DMS79 treated with DMSO at 0.1 percent for 48 hours (cell line): ENCODE measurements at regions not wholly inside any gene's neighbourhood (a gene's known extent, or its start where the extent isn't known, plus 50 kb on each side); places are given as distances from the start of the nearest gene placed in this dataset.
"Not testable (repeated sequence)": the region's sequence is repeated elsewhere in the genome, so short reads cannot be mapped to it uniquely, and the experiment has no call there.

ENCODE experiments used
- DNase-seq: peaks from one replicate; lab custom pipeline; 2025; lab: John Stamatoyannopoulos, UW

GRCh38 chrX:139199933-139200332, 330.6 kb upstream of the F9 start:
- no peak for DNase-seq

GRCh38 chrX:139198936-139199335, 331.6 kb upstream of the F9 start:
- DNase-seq: no peak

- no peak for DNase-seq
Measured at GRCh38 chrX:139196890-139197289, 333.6 kb upstream of the F9 start.

- DNase-seq: no peak
Measured at GRCh38 chrX:139194571-139195280, 335.8 kb upstream of the F9 start.

GRCh38 chrX:139192386-139192961, 338.1 kb upstream of the F9 start:
- DNase-seq: no peak

GRCh38 chrX:139191746-139192385, 338.7 kb upstream of the F9 start:
- DNase-seq: no peak

GRCh38 chrX:139191286-139191685, 339.3 kb upstream of the F9 start:
- DNase-seq: no peak

GRCh38 chrX:139187738-139188137, 342.8 kb upstream of the F9 start:
- DNase-seq: no peak

- no peak for DNase-seq
Measured at GRCh38 chrX:139186991-139187390, 343.5 kb upstream of the F9 start.

- DNase-seq: no peak
Measured at GRCh38 chrX:139179592-139179991, 350.9 kb upstream of the F9 start.

- DNase-seq: no peak
Measured at GRCh38 chrX:139178980-139179379, 351.6 kb upstream of the F9 start.

GRCh38 chrX:139172731-139173130, 357.8 kb upstream of the F9 start:
- DNase-seq: no peak

GRCh38 chrX:139170526-139171173, 359.9 kb upstream of the F9 start:
- DNase-seq: no peak

- DNase-seq: no peak
Measured at GRCh38 chrX:139167282-139167681, 363.3 kb upstream of the F9 start.

- DNase-seq: no peak
Measured at GRCh38 chrX:139158256-139158655, 372.3 kb upstream of the F9 start.

- no peak for DNase-seq
Measured at GRCh38 chrX:139156356-139156755, 374.2 kb upstream of the F9 start.

- DNase-seq: not testable (repeated sequence)
Measured at GRCh38 chrX:139146625-139147024, 383.9 kb upstream of the F9 start.

- no peak for DNase-seq
Measured at GRCh38 chrX:139141370-139141769, 389.2 kb upstream of the F9 start.

GRCh38 chrX:139134316-139134715, 396.2 kb upstream of the F9 start:
- no peak for DNase-seq

- DNase-seq: no peak
Measured at GRCh38 chrX:139126493-139126892, 404.0 kb upstream of the F9 start.

GRCh38 chrX:139125916-139126315, 404.6 kb upstream of the F9 start:
- no peak for DNase-seq

GRCh38 chrX:139121616-139122286, 408.8 kb upstream of the F9 start:
- no peak for DNase-seq
